H9 (cell line): ENCODE measurements at regions not wholly inside any gene's neighbourhood (a gene's known extent, or its start where the extent isn't known, plus 50 kb on each side); places are given as distances from the start of the nearest gene placed in this dataset.

Experiments
- DNase-seq: peaks from one replicate; pipeline ENCODE4 v3.0.0-alpha.2; 2017
- H2AFZ ChIP-seq: one replicate; pipeline ENCODE4 v1.6.1; 2013; ENCODE audit warnings: mild to moderate bottlenecking, low read length, control low read depth, moderate library complexity
- H2AK5ac ChIP-seq: 2 replicates; pipeline ENCODE4 v1.6.1; 2013; ENCODE audit warnings: low read length, control low read depth, mixed read lengths; ENCODE audit not compliant: insufficient read length
- H2BK120ac ChIP-seq: one replicate; pipeline ENCODE4 v1.6.1; 2013; ENCODE audit warnings: low read depth, mild to moderate bottlenecking, low read length, control low read depth, inconsistent platforms; ENCODE audit not compliant: poor library complexity, severe bottlenecking
- H2BK12ac ChIP-seq: 2 replicates; pipeline ENCODE4 v1.6.1; 2013; ENCODE audit warnings: low read length, control low read depth, mixed read lengths, low read depth; ENCODE audit not compliant: insufficient read length
- H2BK15ac ChIP-seq: 2 replicates; pipeline ENCODE4 v1.6.1; 2013; ENCODE audit warnings: low read depth, low read length, control low read depth
- H2BK20ac ChIP-seq: one replicate; pipeline ENCODE4 v1.6.1; 2013; ENCODE audit warnings: low read depth, mild to moderate bottlenecking, low read length, control low read depth, inconsistent platforms; ENCODE audit not compliant: poor library complexity, severe bottlenecking
- H2BK5ac ChIP-seq: 2 replicates; pipeline ENCODE4 v1.6.1; 2013; ENCODE audit warnings: low read length, control low read depth, mixed read lengths; ENCODE audit not compliant: insufficient read length
- H3K14ac ChIP-seq: 2 replicates; pipeline ENCODE4 v1.6.1; 2013; ENCODE audit warnings: low read length, control low read depth; ENCODE audit not compliant: insufficient read depth
- H3K18ac ChIP-seq: 2 replicates; pipeline ENCODE4 v1.6.1; 2013; ENCODE audit warnings: low read depth, mild to moderate bottlenecking, mixed read lengths, low read length, control low read depth; ENCODE audit not compliant: insufficient read length
- H3K23ac ChIP-seq: 2 replicates; pipeline ENCODE4 v1.6.1; 2013; ENCODE audit warnings: low read length, control low read depth, mixed read lengths, low read depth; ENCODE audit not compliant: insufficient read length
- H3K23me2 ChIP-seq: 2 replicates; pipeline ENCODE4 v1.6.1; 2013; ENCODE audit warnings: low read depth, mild to moderate bottlenecking, mixed read lengths, low read length, control low read depth; ENCODE audit not compliant: insufficient read length, poor library complexity, severe bottlenecking
- H3K27ac ChIP-seq: 2 replicates; pipeline ENCODE4 v1.5.1; 2013; ENCODE audit warnings: low read length, control low read depth, mixed read lengths, low read depth; ENCODE audit not compliant: insufficient read length
- H3K27me3 ChIP-seq: 2 replicates; pipeline ENCODE4 v1.6.1; 2013; ENCODE audit warnings: low read length, control low read depth, inconsistent platforms; ENCODE audit not compliant: insufficient read depth
- H3K4ac ChIP-seq: 2 replicates; pipeline ENCODE4 v1.6.1; 2013; ENCODE audit warnings: low read depth, mild to moderate bottlenecking, control low read depth, inconsistent platforms, low read length, moderate library complexity
- H3K4me1 ChIP-seq: 2 replicates; pipeline ENCODE4 v1.6.1; 2013; ENCODE audit warnings: low read length, control low read depth, inconsistent platforms; ENCODE audit not compliant: insufficient read depth
- H3K4me2 ChIP-seq: 2 replicates; pipeline ENCODE4 v1.6.1; 2013; ENCODE audit warnings: low read length, control low read depth, mixed read lengths; ENCODE audit not compliant: insufficient read length, insufficient read depth
- H3K56ac ChIP-seq: 2 replicates; pipeline ENCODE4 v1.6.1; 2013; ENCODE audit warnings: low read depth, mild to moderate bottlenecking, mixed read lengths, low read length, control low read depth; ENCODE audit not compliant: insufficient read length
- H3K79me1 ChIP-seq: 2 replicates; pipeline ENCODE4 v1.6.1; 2013; ENCODE audit warnings: low read depth, mild to moderate bottlenecking, moderate library complexity, low read length, control low read depth, inconsistent platforms; ENCODE audit not compliant: insufficient read depth, poor library complexity, severe bottlenecking
- H3K79me2 ChIP-seq: 2 replicates; pipeline ENCODE4 v1.6.1; 2013; ENCODE audit warnings: low read length, control low read depth, inconsistent platforms; ENCODE audit not compliant: insufficient read depth
- H3K9ac ChIP-seq: 2 replicates; pipeline ENCODE4 v1.6.1; 2013; ENCODE audit warnings: low read length, control low read depth, mixed read lengths; ENCODE audit not compliant: insufficient read length; ENCODE audit errors: extremely low read depth
- H3K9me3 ChIP-seq: one replicate; pipeline ENCODE4 v1.6.1; 2013; ENCODE audit warnings: low read depth, low read length, inconsistent platforms; ENCODE audit not compliant: control insufficient read depth
- H3T11ph ChIP-seq: one replicate; pipeline ENCODE4 v1.6.1; 2013; ENCODE audit warnings: mild to moderate bottlenecking, low read length, control low read depth, inconsistent platforms
- H4K20me1 ChIP-seq: one replicate; pipeline ENCODE4 v1.6.1; 2013; ENCODE audit not compliant: control insufficient read depth, insufficient read length, insufficient read depth
- H4K5ac ChIP-seq: 2 replicates; pipeline ENCODE4 v1.6.1; 2013; ENCODE audit warnings: low read depth, mild to moderate bottlenecking, mixed read lengths, low read length, control low read depth; ENCODE audit not compliant: insufficient read length
- H4K8ac ChIP-seq: replicated peaks from 2 replicates; pipeline ENCODE4 v1.6.1; 2013; ENCODE audit warnings: low read length, control low read depth, mixed read lengths, low read depth; ENCODE audit not compliant: insufficient read length
- H4K91ac ChIP-seq: 2 replicates; pipeline ENCODE4 v1.6.1; 2013; ENCODE audit warnings: low read depth, mild to moderate bottlenecking, moderate library complexity, mixed read lengths, low read length, control low read depth; ENCODE audit not compliant: insufficient read length
- H3K27ac Mint-ChIP-seq, 3 experiments: 2 replicates in 2 of 3; 3 replicates in 1 of 3; pipeline ENCODE4 v1.8.0; 2020 to 2021; ENCODE audit warnings: mixed read lengths in 3 of 3, mild to moderate bottlenecking in 1 of 3, moderate library complexity in 1 of 3
- H3K27me3 Mint-ChIP-seq: 2 replicates; pipeline ENCODE4 v1.8.0; 2021; ENCODE audit warnings: low read depth, mild to moderate bottlenecking, moderate library complexity, mixed read lengths
- H3K36me3 Mint-ChIP-seq, 3 experiments: 2 replicates in 2 of 3; 3 replicates in 1 of 3; pipeline ENCODE4 v1.8.0; 2020 to 2021; ENCODE audit warnings: low read depth in 3 of 3, mixed read lengths in 3 of 3; ENCODE audit not compliant: insufficient read depth in 1 of 3
- H3K4me1 Mint-ChIP-seq, 2 experiments: 2 replicates each; pipeline ENCODE4 v1.8.0; 2020; ENCODE audit warnings: mixed read lengths in 2 of 2
- H3K4me3 Mint-ChIP-seq, 2 experiments: 2 replicates in 1 of 2; 3 replicates in 1 of 2; pipeline ENCODE4 v1.8.0; 2020 to 2021; ENCODE audit warnings: mild to moderate bottlenecking in 2 of 2, mixed read lengths in 2 of 2, moderate library complexity in 1 of 2
- H3K9me3 Mint-ChIP-seq, 2 experiments: 2 replicates in 1 of 2; 3 replicates in 1 of 2; pipeline ENCODE4 v1.8.0; 2020; ENCODE audit warnings: mild to moderate bottlenecking in 2 of 2, mixed read lengths in 2 of 2, moderate library complexity in 1 of 2
- WGBS: extraction: QIAGEN DNeasy Blood & Tissue Kit; methylation state at CpG from one replicate; pipeline ENCODE4 v1.1.7; 2013; ENCODE audit warnings: missing lambda C conversion rate, low lambda C conversion rate, mixed read lengths; ENCODE audit not compliant: insufficient read length; ENCODE audit errors: extremely low coverage; 5-methylcytosine and 5-hydroxymethylcytosine counted together
- TF ChIP-seq, protein P1 (sequence below): fragments of 200-600 bp; sonication (generic); conservative IDR thresholded peaks from 3 replicates; pipeline ENCODE4 v1.8.0; 2021; ENCODE audit warnings: antibody characterized with exemption, mild to moderate bottlenecking

DNA sequence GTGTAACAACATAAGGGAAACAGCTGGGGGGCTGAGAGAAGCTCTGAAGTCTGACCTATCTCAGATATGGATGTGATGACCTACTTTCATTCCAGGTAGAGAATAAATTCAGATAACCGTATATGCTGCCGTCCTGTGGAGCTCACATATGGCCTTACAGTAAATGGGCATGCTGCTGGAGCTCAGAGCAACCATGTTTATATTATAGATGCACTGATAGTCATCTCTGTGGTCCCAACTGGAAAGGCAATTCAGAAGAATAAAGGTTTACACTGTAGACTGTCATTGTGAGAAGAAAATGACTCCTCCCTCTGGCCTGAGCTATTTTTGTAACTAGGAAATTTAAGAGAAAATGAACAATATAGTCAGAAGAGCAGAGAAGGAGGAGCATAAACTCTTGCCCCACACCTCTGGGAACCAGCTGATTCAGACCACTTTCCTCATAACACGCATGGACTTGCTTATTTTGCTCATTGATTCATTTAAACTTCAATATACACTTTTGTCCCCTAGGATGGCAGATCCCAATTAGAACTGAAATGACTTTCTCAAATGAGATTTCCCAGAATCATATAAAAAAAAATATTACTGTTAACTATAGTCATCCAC is 69.9 kb upstream of the NXPH1 start:
- Histone ChIP-seq H3K27me3 (no peaks in the 10 kb centered on the region), H3K23me2 (no peaks in the 10 kb centered on the region), H3K79me2 (no peaks in the 10 kb centered on the region), H2AK5ac (no peak overlapping the region), H3K79me1 (no peaks in the 10 kb centered on the region), H3K9me3 (no peaks in the 10 kb centered on the region), H2BK12ac (peak overlapping the region; percentile 10), H2BK15ac (no peak overlapping the region), H3K27ac (peak overlapping the region; percentile 99), H3K4me2 (peak overlapping the region; percentile 32), H3T11ph (no peak overlapping the region), H4K8ac (no peak overlapping the region), H3K56ac (peak overlapping the region; percentile 56), H3K4me1 (peaks cover 17% of the 10 kb centered on the region), H3K9ac (no peak overlapping the region), H2BK5ac (peak overlapping the region; percentile 92), H2BK120ac (no peak overlapping the region), H3K23ac (no peak overlapping the region), H3K4ac (no peak overlapping the region; the same call in 1 of the 2 replicates), H4K91ac (no peak overlapping the region), H4K20me1 (no peaks in the 10 kb centered on the region), H3K14ac (peak overlapping the region; percentile 25; the same call in 1 of the 2 replicates), H3K18ac (no peak overlapping the region), H2BK20ac (no peak overlapping the region), H4K5ac (peak overlapping the region; percentile 57), H2AFZ (peak overlapping the region; percentile 32)
- Mint-ChIP-seq H3K27me3 (no peaks in the 10 kb centered on the region), H3K4me3 (peak overlapping the region in 1 of 2 experiments; percentile 45; a peak in 2 of 5 replicates), H3K9me3 (peaks cover 12 to 15% of the 10 kb centered on the region in 2 experiments), H3K4me1 (peaks cover 48 to 52% of the 10 kb centered on the region in 2 experiments), H3K36me3 (peaks cover 0 to 15% (median 14%) of the 10 kb centered on the region in 3 experiments; a peak in 5 of 7 replicates), H3K27ac (peak overlapping the region; percentile 97 to 100 (median 98))
- DNase-seq: no peak
- TF ChIP-seq, protein P1, sequence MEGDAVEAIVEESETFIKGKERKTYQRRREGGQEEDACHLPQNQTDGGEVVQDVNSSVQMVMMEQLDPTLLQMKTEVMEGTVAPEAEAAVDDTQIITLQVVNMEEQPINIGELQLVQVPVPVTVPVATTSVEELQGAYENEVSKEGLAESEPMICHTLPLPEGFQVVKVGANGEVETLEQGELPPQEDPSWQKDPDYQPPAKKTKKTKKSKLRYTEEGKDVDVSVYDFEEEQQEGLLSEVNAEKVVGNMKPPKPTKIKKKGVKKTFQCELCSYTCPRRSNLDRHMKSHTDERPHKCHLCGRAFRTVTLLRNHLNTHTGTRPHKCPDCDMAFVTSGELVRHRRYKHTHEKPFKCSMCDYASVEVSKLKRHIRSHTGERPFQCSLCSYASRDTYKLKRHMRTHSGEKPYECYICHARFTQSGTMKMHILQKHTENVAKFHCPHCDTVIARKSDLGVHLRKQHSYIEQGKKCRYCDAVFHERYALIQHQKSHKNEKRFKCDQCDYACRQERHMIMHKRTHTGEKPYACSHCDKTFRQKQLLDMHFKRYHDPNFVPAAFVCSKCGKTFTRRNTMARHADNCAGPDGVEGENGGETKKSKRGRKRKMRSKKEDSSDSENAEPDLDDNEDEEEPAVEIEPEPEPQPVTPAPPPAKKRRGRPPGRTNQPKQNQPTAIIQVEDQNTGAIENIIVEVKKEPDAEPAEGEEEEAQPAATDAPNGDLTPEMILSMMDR: no peak
- WGBS: no CpG with 5 or more reads among the region's 3 CpGs
